ENCODE measurements at regions not wholly inside any gene's neighbourhood (a gene's known extent, or its start where the extent isn't known, plus 50 kb on each side); places are given as distances from the start of the nearest gene placed in this dataset.

DNA sequence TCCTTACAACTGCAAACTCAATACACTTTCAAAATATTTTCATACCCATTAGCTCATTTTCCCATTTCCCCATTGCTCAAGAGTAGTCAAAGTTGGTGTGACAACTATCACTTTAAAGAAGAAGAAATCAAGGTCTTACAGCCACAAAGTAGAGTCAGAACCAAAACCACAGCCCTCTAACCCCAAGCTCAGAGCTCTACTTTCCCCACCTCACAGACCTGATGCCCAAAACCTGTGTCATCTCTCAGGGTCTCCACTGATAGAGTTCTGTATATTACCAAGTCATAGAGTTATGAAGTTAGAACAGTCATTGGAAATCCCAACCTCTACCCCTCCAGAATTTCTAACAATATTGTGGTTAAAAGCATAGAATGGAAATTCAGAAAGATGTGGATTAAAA, 505.8 kb downstream of the RAB28 start:
- TF ChIP-seq, protein P1, sequence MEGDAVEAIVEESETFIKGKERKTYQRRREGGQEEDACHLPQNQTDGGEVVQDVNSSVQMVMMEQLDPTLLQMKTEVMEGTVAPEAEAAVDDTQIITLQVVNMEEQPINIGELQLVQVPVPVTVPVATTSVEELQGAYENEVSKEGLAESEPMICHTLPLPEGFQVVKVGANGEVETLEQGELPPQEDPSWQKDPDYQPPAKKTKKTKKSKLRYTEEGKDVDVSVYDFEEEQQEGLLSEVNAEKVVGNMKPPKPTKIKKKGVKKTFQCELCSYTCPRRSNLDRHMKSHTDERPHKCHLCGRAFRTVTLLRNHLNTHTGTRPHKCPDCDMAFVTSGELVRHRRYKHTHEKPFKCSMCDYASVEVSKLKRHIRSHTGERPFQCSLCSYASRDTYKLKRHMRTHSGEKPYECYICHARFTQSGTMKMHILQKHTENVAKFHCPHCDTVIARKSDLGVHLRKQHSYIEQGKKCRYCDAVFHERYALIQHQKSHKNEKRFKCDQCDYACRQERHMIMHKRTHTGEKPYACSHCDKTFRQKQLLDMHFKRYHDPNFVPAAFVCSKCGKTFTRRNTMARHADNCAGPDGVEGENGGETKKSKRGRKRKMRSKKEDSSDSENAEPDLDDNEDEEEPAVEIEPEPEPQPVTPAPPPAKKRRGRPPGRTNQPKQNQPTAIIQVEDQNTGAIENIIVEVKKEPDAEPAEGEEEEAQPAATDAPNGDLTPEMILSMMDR (IDR thresholded peaks at IDR 0.05; ENCODE audit: borderline replicate concordance, control extremely low read depth, extremely low read depth, insufficient read depth, missing control alignments), result no peak
- no peak for DNase-seq (ENCODE audit: low spot score)
- in situ Hi-C loops (cut with MboI; ENCODE audit: low sequenced_read_pairs, unreplicated experiment), result no loop called here

DNA sequence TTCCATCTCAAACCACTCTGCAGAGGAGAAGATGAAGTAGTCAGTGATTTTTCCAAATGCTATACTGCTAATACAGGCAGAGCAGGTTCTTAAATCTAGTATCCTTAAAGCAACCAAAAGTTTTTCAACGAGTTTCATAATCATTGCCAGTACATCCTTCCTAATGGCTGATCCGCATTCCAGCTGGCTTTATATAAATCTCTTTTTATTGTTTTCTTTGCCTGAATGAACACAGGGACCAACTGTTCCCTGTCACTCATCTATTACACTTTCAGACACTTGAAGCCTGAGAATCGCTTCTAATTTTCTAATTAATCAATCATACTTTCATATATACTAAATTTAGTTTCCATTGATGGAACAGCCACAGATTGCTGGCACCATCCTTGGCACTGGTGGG, 508.6 kb downstream of the RAB28 start:
- TF ChIP-seq, protein P1 (IDR thresholded peaks at IDR 0.05; ENCODE audit: borderline replicate concordance, control extremely low read depth, extremely low read depth, insufficient read depth, missing control alignments), result no peak
- in situ Hi-C loops (cut with MboI; ENCODE audit: low sequenced_read_pairs, unreplicated experiment), result no loop called here
- no peak for DNase-seq (ENCODE audit: low spot score)

DNA sequence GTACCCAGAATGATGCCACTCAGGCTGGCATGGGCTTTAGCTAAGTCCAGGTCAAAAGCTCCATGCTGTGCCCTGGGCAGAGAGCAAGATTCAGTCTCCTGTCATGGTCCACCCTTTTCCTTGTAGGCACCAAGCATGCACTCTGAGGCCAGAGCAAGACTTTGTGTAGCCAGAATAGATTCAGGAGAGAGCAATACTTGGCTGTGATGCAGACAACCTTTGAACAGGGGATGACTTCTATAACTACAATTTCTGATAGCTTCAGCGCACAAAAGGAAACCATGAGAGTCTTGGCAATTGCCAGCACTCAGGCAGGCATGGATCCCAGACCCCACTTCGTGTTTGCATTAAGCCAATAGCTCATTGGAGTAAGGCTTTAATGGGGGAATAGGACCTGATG, 510.6 kb downstream of the RAB28 start:
- in situ Hi-C loops (cut with MboI; ENCODE audit: low sequenced_read_pairs, unreplicated experiment), result no loop called here
- TF ChIP-seq, protein P1 (IDR thresholded peaks at IDR 0.05; ENCODE audit: borderline replicate concordance, control extremely low read depth, extremely low read depth, insufficient read depth, missing control alignments), result no peak
- DNase-seq (ENCODE audit: low spot score), result no peak

DNA sequence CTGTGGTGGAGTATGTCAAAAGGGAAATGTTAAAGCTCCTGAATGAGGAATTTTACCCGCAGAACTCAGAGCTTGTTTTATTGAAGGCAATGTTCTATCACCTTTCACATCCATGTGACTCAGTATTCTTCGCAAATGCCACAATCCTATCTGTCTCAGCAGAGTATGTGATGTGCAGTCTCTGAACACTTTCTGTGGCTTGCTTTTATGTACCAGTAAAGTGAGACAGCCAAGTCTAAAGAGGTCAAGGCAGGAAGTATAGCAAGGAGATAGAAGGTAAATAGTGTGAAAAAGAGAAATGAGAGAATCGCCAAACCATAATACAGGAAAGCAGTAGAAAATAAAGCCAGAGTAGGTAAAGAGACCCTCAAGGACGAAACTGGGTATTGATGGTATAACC, 515.8 kb downstream of the RAB28 start:
- TF ChIP-seq, protein P1 (IDR thresholded peaks at IDR 0.05; ENCODE audit: borderline replicate concordance, control extremely low read depth, extremely low read depth, insufficient read depth, missing control alignments), result no peak
- no peak for DNase-seq (ENCODE audit: low spot score)
- in situ Hi-C loops (cut with MboI; ENCODE audit: low sequenced_read_pairs, unreplicated experiment), result no loop called here

DNA sequence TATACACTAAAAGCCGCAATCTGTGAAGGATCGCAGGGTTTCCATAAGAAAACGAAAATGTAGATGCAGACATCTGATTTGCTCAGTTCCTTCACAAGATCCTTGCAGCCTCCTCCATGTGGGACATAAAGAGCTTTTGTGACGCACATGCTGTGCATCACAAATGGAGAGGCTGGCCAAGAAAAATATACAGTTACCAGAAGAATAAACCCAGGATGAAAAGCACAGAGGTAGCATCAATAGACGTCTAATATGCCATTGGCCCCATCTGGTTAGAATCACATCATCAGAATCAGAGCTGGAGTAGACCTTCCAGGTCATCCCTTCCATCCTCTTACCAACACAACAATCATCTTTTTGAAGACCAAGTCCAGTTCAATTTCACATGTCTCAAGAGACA, 517.4 kb downstream of the RAB28 start:
- TF ChIP-seq, protein P1 (IDR thresholded peaks at IDR 0.05; ENCODE audit: borderline replicate concordance, control extremely low read depth, extremely low read depth, insufficient read depth, missing control alignments), result no peak
- DNase-seq (ENCODE audit: low spot score), result no peak
- in situ Hi-C loops (cut with MboI; ENCODE audit: low sequenced_read_pairs, unreplicated experiment), result no loop called here

DNA sequence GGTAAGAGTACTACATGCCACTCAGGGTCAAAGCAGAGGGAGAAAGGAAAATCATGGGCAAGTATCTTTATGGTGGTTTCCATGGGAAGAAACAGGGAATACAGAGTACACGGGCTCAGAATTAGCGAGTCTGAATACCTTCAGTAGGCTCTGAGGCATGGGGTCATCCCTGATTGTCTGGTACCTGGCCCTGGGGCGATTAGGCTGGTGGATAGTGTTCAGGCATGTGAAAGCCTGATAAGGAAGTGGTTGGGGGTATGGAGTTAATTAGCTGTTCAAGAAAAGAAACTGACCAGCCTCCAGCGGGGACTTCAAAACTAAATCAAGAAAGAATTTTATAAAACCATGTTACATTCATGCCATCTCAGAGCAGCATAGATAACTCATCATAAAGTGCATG, 518.8 kb downstream of the RAB28 start:
- no peak for DNase-seq (ENCODE audit: low spot score)
- in situ Hi-C loops (cut with MboI; ENCODE audit: low sequenced_read_pairs, unreplicated experiment), result no loop called here
- TF ChIP-seq, protein P1 (IDR thresholded peaks at IDR 0.05; ENCODE audit: borderline replicate concordance, control extremely low read depth, extremely low read depth, insufficient read depth, missing control alignments), result no peak

DNA sequence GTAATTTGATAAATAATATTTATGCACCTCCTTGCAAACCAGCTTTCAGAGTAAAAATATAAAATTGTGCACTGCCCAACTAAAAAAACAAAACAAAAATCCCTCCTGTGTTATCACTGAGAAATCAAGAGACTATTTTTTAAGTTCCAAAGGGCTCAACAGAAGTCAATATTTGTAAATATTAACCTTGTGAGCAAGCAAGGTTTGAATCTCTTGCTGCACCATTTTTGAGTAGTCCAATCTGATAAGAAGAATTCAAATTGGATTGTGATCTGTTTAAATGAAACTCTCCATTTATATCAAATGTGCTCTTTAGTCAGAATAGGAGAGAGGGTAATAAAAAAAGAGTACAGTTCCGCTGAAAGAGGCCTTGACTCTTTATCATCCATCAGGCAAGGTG, 520.2 kb downstream of the RAB28 start:
- TF ChIP-seq, protein P1 (IDR thresholded peaks at IDR 0.05; ENCODE audit: borderline replicate concordance, control extremely low read depth, extremely low read depth, insufficient read depth, missing control alignments), result no peak
- in situ Hi-C loops (cut with MboI; ENCODE audit: low sequenced_read_pairs, unreplicated experiment), result no loop called here
- no peak for DNase-seq (ENCODE audit: low spot score)

Measured in GM13976 (cell line).